ENCODE measurements at regions not wholly inside any gene's neighbourhood (a gene's known extent, or its start where the extent isn't known, plus 50 kb on each side); places are given as distances from the start of the nearest gene placed in this dataset.
A peak's percentile ranks its signal among the peaks of the same experiment; 100 is the strongest.

- Histone ChIP-seq H3K27me3 (ENCODE audit: control insufficient read depth in 3 of 3, insufficient read depth in 3 of 3, low read length in 3 of 3) (no peaks in the 10 kb centered on the region), H3K4me3 (ENCODE audit: low read depth in 1 of 3, low read length in 3 of 3) (no peak overlapping the region), H3K27ac (ENCODE audit: low read depth in 1 of 3, low read length in 2 of 3) (no peak overlapping the region), H3K4me1 (ENCODE audit: control insufficient read depth in 3 of 3, insufficient read depth in 2 of 3, low read depth in 1 of 3, low read length in 2 of 3) (peaks cover 2 to 24% (median 5%) of the 10 kb centered on the region in 3 donors), H3K36me3 (ENCODE audit: control insufficient read depth in 3 of 3, insufficient read depth in 2 of 3, low read depth in 1 of 3, low read length in 3 of 3) (no peaks in the 10 kb centered on the region), H3K9me3 (ENCODE audit: control insufficient read depth in 2 of 2, insufficient read depth in 1 of 2, low read depth in 1 of 2, low read length in 1 of 2) (peaks cover 0 to 3% of the 10 kb centered on the region in 2 donors)
- DNase-seq (peak in 1 of 2 donors; percentile 35), FAIRE-seq (no peak)
- WGBS, 3 donors = 5 to 37% (median 16%) methylated on average over 2 of the region's 2 CpGs
These were observed 417.7 kb upstream of the TBL1XR1 start for GRCh38 chr3:177615015-177615414.

- 22 to 37% (median 34%) methylated on average over 8 of the region's 8 CpGs for WGBS, 3 donors
- no peak for FAIRE-seq
- Histone ChIP-seq H3K27ac (ENCODE audit: low read depth in 1 of 3, low read length in 2 of 3) (peak overlapping the region in 1 of 3 donors; percentile 36), H3K9me3 (ENCODE audit: control insufficient read depth in 2 of 2, insufficient read depth in 1 of 2, low read depth in 1 of 2, low read length in 1 of 2) (no peaks in the 10 kb centered on the region), H3K36me3 (ENCODE audit: control insufficient read depth in 3 of 3, insufficient read depth in 2 of 3, low read depth in 1 of 3, low read length in 3 of 3) (no peaks in the 10 kb centered on the region), H3K4me3 (ENCODE audit: low read depth in 1 of 3, low read length in 3 of 3) (no peak overlapping the region), H3K4me1 (ENCODE audit: control insufficient read depth in 3 of 3, insufficient read depth in 2 of 3, low read depth in 1 of 3, low read length in 2 of 3) (peaks cover 5 to 7% (median 6%) of the 10 kb centered on the region in 3 donors), H3K27me3 (ENCODE audit: control insufficient read depth in 3 of 3, insufficient read depth in 3 of 3, low read length in 3 of 3) (no peaks in the 10 kb centered on the region)
- DNase-seq = no peak
These were observed 421.8 kb upstream of the TBL1XR1 start for GRCh38 chr3:177618873-177619733.

- H3K36me3 ChIP-seq (ENCODE audit: control insufficient read depth in 3 of 3, insufficient read depth in 2 of 3, low read depth in 1 of 3, low read length in 3 of 3) = no peaks in the 10 kb centered on the region
- H3K27ac ChIP-seq (ENCODE audit: low read depth in 1 of 3, low read length in 2 of 3) = no peak overlapping the region
- no peak for FAIRE-seq
- no peaks in the 10 kb centered on the region for H3K9me3 ChIP-seq (ENCODE audit: control insufficient read depth in 2 of 2, insufficient read depth in 1 of 2, low read depth in 1 of 2, low read length in 1 of 2)
- H3K27me3 ChIP-seq (ENCODE audit: control insufficient read depth in 3 of 3, insufficient read depth in 3 of 3, low read length in 3 of 3) = no peaks in the 10 kb centered on the region
- H3K4me1 ChIP-seq (ENCODE audit: control insufficient read depth in 3 of 3, insufficient read depth in 2 of 3, low read depth in 1 of 3, low read length in 2 of 3) = peaks cover 4 to 5% (median 4%) of the 10 kb centered on the region in 3 donors
- 91 to 95% (median 91%) methylated on average over 9 of the region's 9 CpGs for WGBS, 3 donors
- H3K4me3 ChIP-seq (ENCODE audit: low read depth in 1 of 3, low read length in 3 of 3) = no peak overlapping the region
- no peak for DNase-seq
These were observed 422.8 kb upstream of the TBL1XR1 start for GRCh38 chr3:177620073-177620472.

- no peaks in the 10 kb centered on the region for H3K36me3 ChIP-seq (ENCODE audit: control insufficient read depth in 3 of 3, insufficient read depth in 2 of 3, low read depth in 1 of 3, low read length in 3 of 3)
- no peak overlapping the region for H3K27ac ChIP-seq (ENCODE audit: low read depth in 1 of 3, low read length in 2 of 3)
- no peak for FAIRE-seq
- 93 to 100% (median 96%) methylated on average over 1 of the region's 1 CpG for WGBS, 3 donors
- H3K9me3 ChIP-seq (ENCODE audit: control insufficient read depth in 2 of 2, insufficient read depth in 1 of 2, low read depth in 1 of 2, low read length in 1 of 2) = peaks cover 0 to 3% of the 10 kb centered on the region in 2 donors
- no peak overlapping the region for H3K4me3 ChIP-seq (ENCODE audit: low read depth in 1 of 3, low read length in 3 of 3)
- peaks cover 3 to 5% (median 4%) of the 10 kb centered on the region in 3 donors for H3K4me1 ChIP-seq (ENCODE audit: control insufficient read depth in 3 of 3, insufficient read depth in 2 of 3, low read depth in 1 of 3, low read length in 2 of 3)
- DNase-seq = no peak
- no peaks in the 10 kb centered on the region for H3K27me3 ChIP-seq (ENCODE audit: control insufficient read depth in 3 of 3, insufficient read depth in 3 of 3, low read length in 3 of 3)
These were observed 425.2 kb upstream of the TBL1XR1 start for GRCh38 chr3:177622520-177622919.

- Histone ChIP-seq H3K36me3 (ENCODE audit: control insufficient read depth in 3 of 3, insufficient read depth in 2 of 3, low read depth in 1 of 3, low read length in 3 of 3) (no peaks in the 10 kb centered on the region), H3K9me3 (ENCODE audit: control insufficient read depth in 2 of 2, insufficient read depth in 1 of 2, low read depth in 1 of 2, low read length in 1 of 2) (peaks cover 0 to 5% of the 10 kb centered on the region in 2 donors), H3K4me3 (ENCODE audit: low read depth in 1 of 3, low read length in 3 of 3) (no peak overlapping the region), H3K27ac (ENCODE audit: low read depth in 1 of 3, low read length in 2 of 3) (no peak overlapping the region), H3K4me1 (ENCODE audit: control insufficient read depth in 3 of 3, insufficient read depth in 2 of 3, low read depth in 1 of 3, low read length in 2 of 3) (peaks cover 3 to 5% (median 4%) of the 10 kb centered on the region in 3 donors), H3K27me3 (ENCODE audit: control insufficient read depth in 3 of 3, insufficient read depth in 3 of 3, low read length in 3 of 3) (no peaks in the 10 kb centered on the region)
- no peak for FAIRE-seq
- DNase-seq = no peak
- 71 to 82% (median 79%) methylated on average over 5 of the region's 5 CpGs for WGBS, 3 donors
These were observed 425.8 kb upstream of the TBL1XR1 start for GRCh38 chr3:177622982-177623617.

- H3K27me3 ChIP-seq (ENCODE audit: control insufficient read depth in 3 of 3, insufficient read depth in 3 of 3, low read length in 3 of 3) = no peaks in the 10 kb centered on the region
- DNase-seq = peak in 1 of 2 donors; percentile 46
- no peak overlapping the region for H3K4me3 ChIP-seq (ENCODE audit: low read depth in 1 of 3, low read length in 3 of 3)
- no peak overlapping the region for H3K27ac ChIP-seq (ENCODE audit: low read depth in 1 of 3, low read length in 2 of 3)
- peaks cover 0 to 4% (median 3%) of the 10 kb centered on the region in 3 donors for H3K4me1 ChIP-seq (ENCODE audit: control insufficient read depth in 3 of 3, insufficient read depth in 2 of 3, low read depth in 1 of 3, low read length in 2 of 3)
- no peaks in the 10 kb centered on the region for H3K36me3 ChIP-seq (ENCODE audit: control insufficient read depth in 3 of 3, insufficient read depth in 2 of 3, low read depth in 1 of 3, low read length in 3 of 3)
- H3K9me3 ChIP-seq (ENCODE audit: control insufficient read depth in 2 of 2, insufficient read depth in 1 of 2, low read depth in 1 of 2, low read length in 1 of 2) = peaks cover 0 to 12% of the 10 kb centered on the region in 2 donors
- FAIRE-seq = no peak
- WGBS, 3 donors = 62 to 80% (median 71%) methylated on average over 13 of the region's 13 CpGs
These were observed 427.5 kb upstream of the TBL1XR1 start for GRCh38 chr3:177624528-177625495.

- Histone ChIP-seq H3K4me1 (ENCODE audit: control insufficient read depth in 3 of 3, insufficient read depth in 2 of 3, low read depth in 1 of 3, low read length in 2 of 3) (peaks cover 0 to 4% (median 3%) of the 10 kb centered on the region in 3 donors), H3K36me3 (ENCODE audit: control insufficient read depth in 3 of 3, insufficient read depth in 2 of 3, low read depth in 1 of 3, low read length in 3 of 3) (no peaks in the 10 kb centered on the region), H3K27ac (ENCODE audit: low read depth in 1 of 3, low read length in 2 of 3) (no peak overlapping the region), H3K9me3 (ENCODE audit: control insufficient read depth in 2 of 2, insufficient read depth in 1 of 2, low read depth in 1 of 2, low read length in 1 of 2) (peaks cover 0 to 12% of the 10 kb centered on the region in 2 donors), H3K4me3 (ENCODE audit: low read depth in 1 of 3, low read length in 3 of 3) (no peak overlapping the region), H3K27me3 (ENCODE audit: control insufficient read depth in 3 of 3, insufficient read depth in 3 of 3, low read length in 3 of 3) (no peaks in the 10 kb centered on the region)
- 92 to 96% (median 93%) methylated on average over 2 of the region's 2 CpGs for WGBS, 3 donors
- no peak for FAIRE-seq
- no peak for DNase-seq
These were observed 428.8 kb upstream of the TBL1XR1 start for GRCh38 chr3:177626045-177626444.

Data from small intestine (tissue), 7 donors.